ENCODE measurements at regions not wholly inside any gene's neighbourhood (a gene's known extent, or its start where the extent isn't known, plus 50 kb on each side); places are given as distances from the start of the nearest gene placed in this dataset.

- Mint-ChIP-seq H3K4me3 (ENCODE audit: low read depth, unreplicated experiment) (no peak overlapping the region), H3K9me3 (ENCODE audit: low read depth, unreplicated experiment) (no peaks in the 10 kb centered on the region), H3K36me3 (ENCODE audit: insufficient read depth, unreplicated experiment) (peaks cover 5% of the 10 kb centered on the region), H3K4me1 (ENCODE audit: low read depth, unreplicated experiment) (no peaks in the 10 kb centered on the region), H3K27me3 (ENCODE audit: unreplicated experiment) (peaks cover 100% of the 10 kb centered on the region), H3K27ac (ENCODE audit: unreplicated experiment) (no peak overlapping the region)
- CTCF ChIA-PET = no interaction called here
- intact Hi-C loops (cut with micrococcal nuclease; ENCODE audit: unreplicated experiment) = no loop called here
- no TSS peak for BruUV-seq (replicated peaks)
- no peak for TF ChIP-seq CTCF (IDR thresholded peaks at IDR 0.05; ENCODE audit: unreplicated experiment)
- DNase-seq = no peak
Measured at GRCh38 chr7:1364906-1365570, 94.2 kb downstream of the MICALL2 start.

GRCh38 chr7:1365846-1366245 is 93.4 kb downstream of the MICALL2 start:
- Mint-ChIP-seq H3K27ac (ENCODE audit: unreplicated experiment) (no peak overlapping the region), H3K4me3 (ENCODE audit: low read depth, unreplicated experiment) (no peak overlapping the region), H3K27me3 (ENCODE audit: unreplicated experiment) (peaks cover 100% of the 10 kb centered on the region), H3K9me3 (ENCODE audit: low read depth, unreplicated experiment) (no peaks in the 10 kb centered on the region), H3K36me3 (ENCODE audit: insufficient read depth, unreplicated experiment) (peaks cover 5% of the 10 kb centered on the region), H3K4me1 (ENCODE audit: low read depth, unreplicated experiment) (no peaks in the 10 kb centered on the region)
- no peak for DNase-seq
- no peak for TF ChIP-seq CTCF (IDR thresholded peaks at IDR 0.05; ENCODE audit: unreplicated experiment)
- CTCF ChIA-PET = no interaction called here
- intact Hi-C loops (cut with micrococcal nuclease; ENCODE audit: unreplicated experiment) = no loop called here
- BruUV-seq (replicated peaks) = no TSS peak

- Mint-ChIP-seq H3K27ac (ENCODE audit: unreplicated experiment) (no peak overlapping the region), H3K4me3 (ENCODE audit: low read depth, unreplicated experiment) (no peak overlapping the region), H3K9me3 (ENCODE audit: low read depth, unreplicated experiment) (no peaks in the 10 kb centered on the region), H3K27me3 (ENCODE audit: unreplicated experiment) (peaks cover 99% of the 10 kb centered on the region), H3K36me3 (ENCODE audit: insufficient read depth, unreplicated experiment) (peaks cover 5% of the 10 kb centered on the region), H3K4me1 (ENCODE audit: low read depth, unreplicated experiment) (no peaks in the 10 kb centered on the region)
- no peak for TF ChIP-seq CTCF (IDR thresholded peaks at IDR 0.05; ENCODE audit: unreplicated experiment)
- BruUV-seq (replicated peaks) = no TSS peak
- no peak for DNase-seq
- intact Hi-C loops (cut with micrococcal nuclease; ENCODE audit: unreplicated experiment) = no loop called here
- CTCF ChIA-PET = interaction anchor here (1.0 kb wide), 1 partner anchor 81 kb away, joined by 4 read pairs; no protein-coding TSS in a partner anchor
Measured at GRCh38 chr7:1366801-1367405, 92.4 kb downstream of the MICALL2 start.

GRCh38 chr7:1367501-1368183 is 91.6 kb downstream of the MICALL2 start:
- peaks cover 99% of the 10 kb centered on the region for H3K27me3 Mint-ChIP-seq (ENCODE audit: unreplicated experiment)

More at GRCh38 chr7:1367501-1368183, 91.6 kb downstream of the MICALL2 start:
- no peak overlapping the region for H3K4me3 Mint-ChIP-seq (ENCODE audit: low read depth, unreplicated experiment)
- no TSS peak for BruUV-seq (replicated peaks)
- no peak for TF ChIP-seq CTCF (IDR thresholded peaks at IDR 0.05; ENCODE audit: unreplicated experiment)
- CTCF ChIA-PET = interaction anchor here (1.0 kb wide), 1 partner anchor 82 kb away, joined by 4 read pairs; no protein-coding TSS in a partner anchor
- intact Hi-C loops (cut with micrococcal nuclease; ENCODE audit: unreplicated experiment) = no loop called here
- H3K27ac Mint-ChIP-seq (ENCODE audit: unreplicated experiment) = no peak overlapping the region
- H3K4me1 Mint-ChIP-seq (ENCODE audit: low read depth, unreplicated experiment) = no peaks in the 10 kb centered on the region
- H3K9me3 Mint-ChIP-seq (ENCODE audit: low read depth, unreplicated experiment) = no peaks in the 10 kb centered on the region
- no peak for DNase-seq
- no peaks in the 10 kb centered on the region for H3K36me3 Mint-ChIP-seq (ENCODE audit: insufficient read depth, unreplicated experiment)

Data from Calu3 (cell line).